Activated naive CD8-positive, alpha-beta T cell treated with anti-CD3 and anti-CD28 coated beads, Interleukin-2, amount 10 ng/mL, durations not matched to agents 7 days and 5 days (primary cell): ENCODE measurements at regions not wholly inside any gene's neighbourhood (a gene's known extent, or its start where the extent isn't known, plus 50 kb on each side); places are given as distances from the start of the nearest gene placed in this dataset.

Experiments
- ATAC-seq: fragments of 150-1000 bp; cut with Tn5 transposase; one replicate; pipeline ENCODE4 v1.10.0; 2021; ENCODE audit warnings: low read depth, moderate library complexity
- POLR2A ChIA-PET: fragments of 350-600 bp; sonication (Branson Sonifier 250); formaldehyde crosslinking; loops from one replicate; lab custom pipeline; 2021; ENCODE audit warnings: antibody characterized with exemption; lab: Charles Lee
- DNase-seq: peaks from one replicate; pipeline ENCODE4 v3.0.0; 2021
- H3K27ac Mint-ChIP-seq: one replicate; pipeline ENCODE4 v1.8.0; 2022; ENCODE audit warnings: mild to moderate bottlenecking, mixed read lengths
- H3K27me3 Mint-ChIP-seq: one replicate; pipeline ENCODE4 v1.8.0; 2022; ENCODE audit warnings: mild to moderate bottlenecking, moderate library complexity, mixed read lengths
- H3K36me3 Mint-ChIP-seq: one replicate; pipeline ENCODE4 v1.8.0; 2021; ENCODE audit warnings: mild to moderate bottlenecking, mixed read lengths
- H3K4me1 Mint-ChIP-seq: one replicate; pipeline ENCODE4 v1.8.0; 2021; ENCODE audit warnings: mixed read lengths
- H3K4me3 Mint-ChIP-seq: one replicate; pipeline ENCODE4 v1.8.0; 2022; ENCODE audit warnings: mild to moderate bottlenecking, moderate library complexity, mixed read lengths
- H3K9me3 Mint-ChIP-seq: one replicate; pipeline ENCODE4 v1.8.0; 2021; ENCODE audit warnings: mixed read lengths

DNA sequence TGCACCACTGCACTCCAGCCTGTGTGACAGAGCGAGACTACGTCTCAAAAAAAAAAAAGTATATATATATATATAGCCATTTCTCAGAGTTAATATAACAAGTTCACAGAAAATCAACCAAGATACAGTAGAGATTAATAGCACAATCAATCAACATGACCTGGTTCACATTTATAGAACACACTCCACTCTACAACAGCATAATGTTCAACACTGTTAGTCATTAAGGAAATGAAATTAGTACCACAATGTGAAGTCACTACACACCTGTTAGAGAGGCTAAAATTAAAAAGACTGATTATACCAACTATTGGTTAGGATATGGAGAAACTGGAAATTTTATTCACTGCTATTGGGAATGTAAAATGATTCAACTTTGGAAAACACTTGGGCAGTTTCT, 387.7 kb downstream of the QKI start:
- no peak for DNase-seq
- Mint-ChIP-seq H3K27ac (no peak overlapping the region), H3K9me3 (no peaks in the 10 kb centered on the region), H3K36me3 (no peaks in the 10 kb centered on the region), H3K4me3 (no peak overlapping the region), H3K27me3 (peaks cover 8% of the 10 kb centered on the region), H3K4me1 (no peaks in the 10 kb centered on the region)
- POLR2A ChIA-PET: no interaction called here
- ATAC-seq: no peak

DNA sequence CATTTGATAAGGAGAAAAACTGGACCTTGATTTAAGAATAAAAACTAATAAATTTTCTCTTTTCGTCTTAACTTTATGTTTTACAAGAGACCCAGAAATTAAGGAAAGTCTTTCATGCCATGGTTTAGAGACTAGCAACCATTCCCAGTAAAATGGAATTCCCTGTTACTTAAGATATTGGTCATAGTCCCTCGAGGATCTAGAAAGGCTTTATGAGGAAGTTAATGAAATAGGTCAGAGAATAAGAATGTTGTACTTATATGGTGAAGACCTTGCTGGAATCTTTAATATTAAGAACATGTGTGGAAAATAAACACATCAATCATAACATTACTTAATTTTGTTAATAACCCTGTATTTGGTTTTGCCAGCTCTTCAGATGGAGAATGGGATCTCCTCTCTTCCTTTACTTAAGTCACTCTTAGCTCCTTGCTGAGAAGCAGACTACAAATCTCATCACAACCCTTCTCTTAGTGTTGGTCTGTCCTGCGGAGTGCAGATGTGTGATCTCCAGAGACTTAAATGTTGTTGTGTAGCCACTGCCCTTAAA, 382.9 kb downstream of the QKI start:
- DNase-seq (no peak), ATAC-seq (no peak)
- Mint-ChIP-seq H3K27me3 (peaks cover 16% of the 10 kb centered on the region), H3K27ac (no peak overlapping the region), H3K4me3 (no peak overlapping the region), H3K9me3 (peaks cover 1% of the 10 kb centered on the region), H3K36me3 (no peaks in the 10 kb centered on the region), H3K4me1 (no peaks in the 10 kb centered on the region)
- POLR2A ChIA-PET: no interaction called here

DNA sequence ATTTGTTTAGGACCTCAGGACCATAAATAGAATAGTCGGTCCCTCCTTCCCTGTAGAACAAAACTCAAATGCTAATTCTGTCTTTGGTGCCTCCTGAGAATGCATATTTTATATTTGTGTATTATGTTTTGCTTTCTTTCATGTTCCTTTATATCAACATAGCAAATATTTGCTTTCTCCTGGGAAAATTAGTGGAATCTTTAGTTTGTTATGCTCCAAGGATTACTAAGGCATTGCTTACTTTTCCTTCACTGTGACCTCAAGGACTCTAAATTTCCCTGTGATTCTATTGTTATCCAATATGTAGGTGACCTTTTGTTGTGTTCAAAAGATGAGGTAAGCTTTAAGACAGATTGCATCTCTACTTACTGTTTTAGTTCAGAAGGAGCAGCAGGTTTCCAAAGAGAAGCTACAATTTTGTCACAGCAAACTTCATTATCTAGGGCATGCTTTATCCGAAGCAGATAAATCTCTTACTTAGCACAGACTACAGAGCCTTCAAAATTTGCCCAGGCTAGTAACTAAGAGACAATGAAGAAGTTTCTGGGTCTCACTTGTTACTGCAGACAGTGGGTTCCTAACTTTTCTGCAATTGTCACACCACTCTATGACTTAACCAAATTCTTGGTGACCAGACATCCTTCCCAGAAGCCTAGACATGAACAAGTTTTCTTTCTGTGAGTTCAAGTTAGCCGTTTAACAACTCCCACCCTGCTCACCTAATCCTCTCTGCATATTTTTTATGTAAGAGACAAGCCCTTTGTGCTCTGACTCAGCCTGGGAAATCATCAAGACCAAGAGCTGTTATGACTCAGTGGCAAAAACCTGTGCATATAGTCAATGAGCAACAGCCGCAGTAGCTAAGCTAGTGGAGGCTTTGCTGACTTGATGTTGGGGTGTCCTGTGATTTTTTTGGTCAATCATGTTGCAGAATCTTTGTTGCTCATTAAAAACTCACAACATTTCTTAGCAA, 378.8 kb downstream of the QKI start:
- H3K36me3 Mint-ChIP-seq: no peaks in the 10 kb centered on the region
- DNase-seq (no peak), ATAC-seq (no peak)
- peaks cover 19% of the 10 kb centered on the region for H3K27me3 Mint-ChIP-seq
- no peak overlapping the region for H3K4me3 Mint-ChIP-seq
- POLR2A ChIA-PET: no interaction called here
- H3K27ac Mint-ChIP-seq: no peak overlapping the region
- H3K9me3 Mint-ChIP-seq: peaks cover 1% of the 10 kb centered on the region
- H3K4me1 Mint-ChIP-seq: no peaks in the 10 kb centered on the region

DNA sequence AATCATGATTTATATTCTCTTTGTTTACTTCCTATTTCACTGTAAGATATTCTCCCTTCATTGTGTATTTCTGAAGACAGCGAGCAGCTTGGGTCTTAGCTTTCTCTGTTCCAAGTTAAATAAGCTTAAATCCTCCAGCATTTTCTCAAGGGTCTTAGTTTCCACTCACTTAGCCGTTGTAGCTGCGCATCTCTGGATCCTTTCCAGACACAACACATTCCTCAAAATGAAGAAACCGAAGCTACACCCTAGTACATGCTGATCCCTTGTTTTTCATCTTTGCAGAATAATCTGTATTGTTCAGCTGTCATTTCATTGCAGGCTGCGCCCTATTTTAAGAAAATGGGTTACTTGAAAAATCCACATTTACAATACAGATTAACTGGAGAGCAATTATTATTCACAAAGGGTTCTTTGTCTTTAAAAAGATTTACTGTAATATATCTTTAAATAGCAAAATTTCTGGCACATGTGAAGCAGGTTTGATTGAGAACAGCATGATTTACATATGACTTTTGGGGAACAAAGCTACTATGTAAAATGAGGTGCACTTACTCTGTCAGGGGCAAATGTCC, 375.8 kb downstream of the QKI start:
- peaks cover 5% of the 10 kb centered on the region for H3K4me1 Mint-ChIP-seq
- no peak for DNase-seq
- H3K27me3 Mint-ChIP-seq: peaks cover 14% of the 10 kb centered on the region
- no peak for ATAC-seq
- POLR2A ChIA-PET: no interaction called here
- H3K27ac Mint-ChIP-seq: no peak overlapping the region
- no peaks in the 10 kb centered on the region for H3K36me3 Mint-ChIP-seq
- no peaks in the 10 kb centered on the region for H3K9me3 Mint-ChIP-seq
- H3K4me3 Mint-ChIP-seq: no peak overlapping the region

DNA sequence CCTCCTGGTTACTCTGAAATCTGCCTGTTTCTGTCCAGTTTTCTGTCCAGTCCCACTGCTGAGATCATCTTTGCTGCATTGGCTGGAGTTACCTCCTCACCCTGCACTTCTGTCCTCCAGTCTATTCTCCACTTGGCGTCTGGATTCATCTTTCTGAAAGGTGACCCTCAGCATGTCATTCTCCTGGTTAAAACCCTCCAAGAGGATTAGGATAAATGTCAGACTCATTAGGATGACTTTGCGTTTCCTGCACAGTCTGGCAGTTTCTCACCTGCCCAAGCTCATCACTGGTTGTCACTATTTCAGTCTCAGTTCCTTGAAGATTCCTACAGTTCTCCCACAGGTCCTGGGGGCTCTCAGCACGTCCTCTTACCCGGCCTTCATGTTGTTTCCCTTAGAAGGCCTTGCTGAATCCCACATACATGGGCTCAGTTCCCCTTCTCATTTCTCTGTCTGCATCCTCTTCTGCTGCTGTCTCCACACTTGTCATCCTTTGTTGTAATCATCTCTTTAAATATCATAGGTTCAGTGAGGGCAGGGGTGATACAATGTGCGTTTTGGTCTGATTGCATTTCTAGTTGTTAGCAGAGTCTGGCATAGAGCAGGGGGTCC, 374.8 kb downstream of the QKI start:
- Mint-ChIP-seq H3K9me3 (no peaks in the 10 kb centered on the region), H3K27me3 (peaks cover 14% of the 10 kb centered on the region), H3K27ac (no peak overlapping the region), H3K36me3 (no peaks in the 10 kb centered on the region), H3K4me1 (peaks cover 5% of the 10 kb centered on the region), H3K4me3 (no peak overlapping the region)
- POLR2A ChIA-PET: no interaction called here
- ATAC-seq (no peak), DNase-seq (no peak)

DNA sequence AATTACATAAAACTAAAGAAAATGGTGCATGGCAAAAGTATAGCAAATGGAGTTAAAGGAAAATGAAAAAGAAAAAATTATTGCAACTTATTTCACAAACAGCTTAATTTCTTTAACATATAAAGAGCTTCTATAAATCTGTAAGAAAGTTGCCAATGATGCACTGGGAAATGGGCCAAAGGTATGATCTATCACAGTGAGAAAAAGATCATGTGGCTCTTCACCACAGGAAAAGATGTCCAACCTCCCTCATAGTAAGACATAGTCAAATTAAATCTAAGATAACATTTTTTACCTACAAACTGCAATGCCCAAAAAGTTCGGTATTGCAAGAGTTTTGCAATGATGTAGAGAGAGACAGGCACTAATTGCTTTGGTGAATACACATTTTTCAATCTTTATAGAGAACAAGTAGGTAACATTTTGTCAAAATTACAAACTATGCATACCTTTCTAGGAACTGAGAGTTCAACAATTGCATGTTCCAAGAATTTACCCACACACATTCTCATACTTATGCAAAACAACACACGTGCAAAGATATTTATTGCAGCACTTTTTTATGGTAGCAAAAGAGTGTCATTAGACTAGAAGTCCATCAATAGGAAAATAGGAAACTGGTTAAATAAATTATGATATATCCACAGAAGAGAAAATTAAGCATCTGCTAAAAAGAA, 372.6 kb downstream of the QKI start:
- Mint-ChIP-seq H3K9me3 (peaks cover 3% of the 10 kb centered on the region), H3K4me3 (no peak overlapping the region), H3K27ac (no peak overlapping the region), H3K36me3 (no peaks in the 10 kb centered on the region), H3K4me1 (peaks cover 11% of the 10 kb centered on the region), H3K27me3 (peaks cover 15% of the 10 kb centered on the region)
- POLR2A ChIA-PET: no interaction called here
- ATAC-seq (peak; percentile 47), DNase-seq (no peak)

DNA sequence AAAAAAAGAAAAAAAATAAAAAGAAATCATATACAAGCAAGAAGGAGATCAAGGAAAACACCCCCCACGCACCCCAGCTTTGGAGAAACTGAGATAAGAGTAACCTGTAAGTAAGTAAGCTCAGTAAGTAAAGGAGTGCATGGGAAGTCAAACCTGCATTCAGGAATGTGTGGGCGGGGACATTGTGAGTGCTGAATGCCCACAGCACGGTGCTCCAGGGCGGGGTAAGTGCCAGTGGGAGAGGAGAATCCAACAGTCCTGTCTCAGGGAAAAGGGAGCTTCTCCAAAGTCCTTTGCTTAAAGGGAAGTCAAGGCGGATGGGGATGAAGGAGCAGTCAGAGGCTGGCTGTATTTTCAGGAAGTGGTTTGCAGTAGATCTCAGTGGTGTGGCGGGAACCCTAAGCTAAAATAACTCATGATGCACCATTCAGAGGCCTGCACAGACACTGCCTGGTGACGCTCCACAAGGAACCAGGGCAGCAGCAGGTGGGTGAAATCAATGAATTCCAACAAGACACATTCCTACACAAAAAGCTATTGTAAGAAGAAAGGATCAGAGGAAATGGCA, 368.0 kb downstream of the QKI start:
- peaks cover 11% of the 10 kb centered on the region for H3K27me3 Mint-ChIP-seq
- no peak overlapping the region for H3K4me3 Mint-ChIP-seq
- POLR2A ChIA-PET: no interaction called here
- DNase-seq: no peak
- H3K36me3 Mint-ChIP-seq: no peaks in the 10 kb centered on the region
- H3K9me3 Mint-ChIP-seq: peaks cover 3% of the 10 kb centered on the region
- H3K27ac Mint-ChIP-seq: peak overlapping the region; percentile 11
- no peak for ATAC-seq
- peaks cover 10% of the 10 kb centered on the region for H3K4me1 Mint-ChIP-seq

DNA sequence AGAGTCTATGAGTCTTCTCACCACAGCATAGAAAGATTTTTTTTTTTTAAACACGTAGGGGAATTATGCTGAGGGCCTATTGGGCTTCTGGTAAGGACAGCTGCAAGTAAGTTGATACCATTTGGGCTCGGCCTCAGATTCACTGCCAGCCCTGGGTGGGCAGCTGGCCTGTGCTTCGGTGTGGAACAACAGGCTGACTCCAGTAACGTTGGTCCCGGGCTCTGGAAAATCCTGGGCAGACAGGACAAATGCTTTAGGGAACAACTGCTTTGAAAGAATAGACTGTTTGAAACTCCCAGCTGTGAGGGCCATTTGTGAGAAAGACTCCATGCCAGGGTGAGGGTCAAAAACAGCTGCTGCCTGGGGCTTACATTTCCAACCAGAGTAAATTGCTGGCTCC, 366.5 kb downstream of the QKI start:
- no peak overlapping the region for H3K4me3 Mint-ChIP-seq
- H3K27ac Mint-ChIP-seq: no peak overlapping the region
- H3K36me3 Mint-ChIP-seq: no peaks in the 10 kb centered on the region
- H3K9me3 Mint-ChIP-seq: peaks cover 3% of the 10 kb centered on the region
- H3K27me3 Mint-ChIP-seq: peaks cover 9% of the 10 kb centered on the region
- DNase-seq (no peak), ATAC-seq (no peak)
- POLR2A ChIA-PET: no interaction called here
- H3K4me1 Mint-ChIP-seq: peaks cover 6% of the 10 kb centered on the region

DNA sequence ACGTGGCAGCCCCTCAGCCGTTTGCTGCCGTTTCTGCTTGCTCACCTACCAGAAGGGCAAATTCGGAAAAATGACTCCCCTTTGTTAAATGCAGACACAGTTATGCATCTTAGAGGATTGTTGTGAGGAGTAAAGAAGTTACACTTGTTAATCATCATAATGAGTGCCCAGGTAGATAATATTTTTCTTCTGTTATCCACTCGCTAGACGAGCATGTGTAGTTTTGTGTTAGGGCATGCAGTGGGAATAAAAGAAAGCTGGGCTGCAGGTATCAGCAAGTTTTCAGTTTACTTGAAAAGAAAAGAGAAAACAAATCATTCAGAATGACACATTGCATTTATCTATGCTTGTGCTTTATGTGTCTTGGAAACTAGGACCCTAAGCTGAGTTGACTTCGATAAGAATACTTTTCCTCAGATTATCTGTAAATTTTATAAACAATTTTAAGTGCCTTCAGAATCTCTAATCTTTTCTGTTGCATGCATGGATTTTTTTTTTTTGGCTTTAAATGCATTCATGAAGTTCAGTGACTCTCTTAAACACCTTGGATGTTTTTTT, 365.3 kb downstream of the QKI start:
- Mint-ChIP-seq H3K9me3 (peaks cover 3% of the 10 kb centered on the region), H3K36me3 (no peaks in the 10 kb centered on the region), H3K27ac (no peak overlapping the region), H3K27me3 (peaks cover 6% of the 10 kb centered on the region), H3K4me1 (peaks cover 6% of the 10 kb centered on the region), H3K4me3 (no peak overlapping the region)
- no peak for DNase-seq
- no peak for ATAC-seq
- POLR2A ChIA-PET: interaction anchor here (0.5 kb wide), 1 partner anchor 14 kb away, joined by 3 read pairs; no protein-coding TSS in a partner anchor

DNA sequence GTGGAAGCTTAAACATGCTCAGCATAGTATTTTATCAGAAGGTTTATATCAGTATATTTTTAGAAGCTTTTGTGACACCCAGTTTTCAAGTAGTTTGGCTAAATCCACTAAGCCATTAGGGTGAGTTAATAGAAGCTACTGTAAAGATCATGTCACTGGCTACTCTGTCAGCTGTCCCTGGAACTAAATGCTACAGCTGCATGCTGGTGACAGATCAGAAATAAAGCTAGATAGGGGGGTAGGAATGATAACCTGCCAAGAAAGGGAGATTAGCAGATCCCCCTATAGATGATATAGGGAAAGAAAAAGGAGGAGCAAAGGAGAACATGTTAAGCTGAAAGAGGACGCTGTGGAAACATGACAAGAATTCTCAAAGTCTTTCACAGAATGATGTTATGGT, 363.2 kb downstream of the QKI start:
- peaks cover under 1% of the 10 kb centered on the region for H3K9me3 Mint-ChIP-seq
- DNase-seq (no peak), ATAC-seq (no peak)
- no peak overlapping the region for H3K4me3 Mint-ChIP-seq
- no peak overlapping the region for H3K27ac Mint-ChIP-seq
- peaks cover 1% of the 10 kb centered on the region for H3K27me3 Mint-ChIP-seq
- POLR2A ChIA-PET: no interaction called here
- H3K36me3 Mint-ChIP-seq: no peaks in the 10 kb centered on the region
- peaks cover 3% of the 10 kb centered on the region for H3K4me1 Mint-ChIP-seq

DNA sequence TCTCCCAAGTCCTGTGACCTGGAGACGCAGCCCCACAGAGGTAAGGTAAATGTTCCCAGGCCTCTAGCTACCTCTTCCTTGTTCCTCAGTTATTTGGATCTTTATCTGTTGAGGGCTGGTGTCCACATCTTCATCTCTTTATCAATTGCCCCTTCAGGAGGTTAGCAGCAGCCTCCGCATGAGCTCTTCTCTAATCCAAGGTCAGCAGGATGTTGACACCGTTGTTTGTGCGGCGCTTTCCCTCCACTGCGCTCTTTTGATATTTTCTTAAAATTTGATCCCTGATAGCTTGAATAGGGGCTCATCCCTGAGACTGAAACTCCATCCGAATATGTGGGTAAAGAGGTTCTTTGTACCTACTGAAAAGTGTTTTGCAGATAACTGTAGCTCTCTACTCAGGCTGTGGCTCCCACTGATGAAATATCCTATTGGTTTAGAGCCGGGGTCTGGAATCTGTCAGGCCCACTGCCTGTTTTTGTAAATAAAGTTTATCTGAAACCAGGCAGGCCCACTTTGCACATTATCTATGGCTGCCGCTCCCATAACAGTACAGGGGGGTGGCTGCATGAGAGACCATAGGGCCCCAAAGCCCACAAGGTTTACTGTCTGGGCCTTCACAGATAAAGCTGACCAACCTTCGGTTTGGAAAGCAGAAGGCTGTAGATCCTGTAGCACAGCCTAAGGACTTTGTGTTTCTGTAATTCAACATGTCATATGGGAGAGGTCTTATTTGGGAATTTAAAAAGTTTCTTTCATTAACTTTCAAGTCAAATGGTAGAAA, 362.6 kb downstream of the QKI start:
- no peaks in the 10 kb centered on the region for H3K9me3 Mint-ChIP-seq
- POLR2A ChIA-PET: no interaction called here
- ATAC-seq (no peak), DNase-seq (no peak)
- no peak overlapping the region for H3K4me3 Mint-ChIP-seq
- no peaks in the 10 kb centered on the region for H3K36me3 Mint-ChIP-seq
- no peak overlapping the region for H3K27ac Mint-ChIP-seq
- H3K4me1 Mint-ChIP-seq: no peaks in the 10 kb centered on the region
- no peaks in the 10 kb centered on the region for H3K27me3 Mint-ChIP-seq

DNA sequence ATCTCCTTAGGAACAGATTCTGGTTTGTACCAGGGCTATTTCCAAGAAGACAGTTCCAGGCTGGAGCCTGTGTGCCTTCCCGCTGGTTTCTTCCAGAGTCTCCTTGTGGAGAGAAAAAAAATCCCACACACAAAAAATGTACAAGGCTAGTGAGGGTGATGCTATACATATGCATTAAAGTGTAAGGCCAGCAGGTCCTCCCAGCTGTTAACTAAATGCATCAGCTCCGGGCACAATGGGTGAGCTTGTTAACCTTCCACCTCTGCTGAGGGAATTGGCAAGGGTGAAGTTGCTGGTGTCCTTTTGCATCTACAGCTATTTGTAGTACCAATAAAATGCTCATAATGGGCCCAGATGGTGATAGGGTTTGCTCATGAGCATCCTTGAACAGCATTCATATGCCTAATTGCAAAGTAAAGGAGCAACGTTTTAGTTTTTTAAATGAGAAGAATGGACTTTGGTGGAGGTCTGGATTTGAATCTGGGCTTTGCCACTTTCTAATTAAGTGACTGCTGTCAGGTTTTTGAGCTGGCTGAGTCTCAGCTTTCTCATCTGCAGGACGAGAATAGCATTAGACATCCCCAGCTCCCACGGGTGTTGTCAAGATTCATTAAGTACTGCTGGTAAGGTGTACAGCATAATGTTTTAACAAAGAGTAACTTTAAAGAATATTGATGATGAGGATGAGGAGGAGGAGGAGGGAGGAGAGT, 361.8 kb downstream of the QKI start:
- Mint-ChIP-seq H3K27ac (no peak overlapping the region), H3K27me3 (no peaks in the 10 kb centered on the region), H3K36me3 (no peaks in the 10 kb centered on the region), H3K4me3 (no peak overlapping the region), H3K9me3 (no peaks in the 10 kb centered on the region), H3K4me1 (no peaks in the 10 kb centered on the region)
- ATAC-seq: no peak
- POLR2A ChIA-PET: no interaction called here
- DNase-seq: no peak
